NT2/D1 (cell line): ENCODE measurements at regions not wholly inside any gene's neighbourhood (a gene's known extent, or its start where the extent isn't known, plus 50 kb on each side); places are given as distances from the start of the nearest gene placed in this dataset.

Experiments
- SUZ12 ChIP-seq: IDR thresholded peaks from 2 replicates; pipeline ENCODE4 v1.6.1; 2011; ENCODE audit not compliant: insufficient read length, insufficient read depth; ENCODE audit errors: extremely low read depth
- YY1 ChIP-seq: IDR thresholded peaks from 2 replicates; pipeline ENCODE4 v1.6.1; 2011; ENCODE audit not compliant: insufficient read length, insufficient read depth
- ZNF274 ChIP-seq: IDR thresholded peaks from 2 replicates; pipeline ENCODE4 v1.6.1; 2011; ENCODE audit warnings: mild to moderate bottlenecking, low read depth, low read length

- TF ChIP-seq SUZ12 (no peak), ZNF274 (no peak), YY1 (no peak)
These were observed 98.6 kb upstream of the MAP4K3 start for GRCh38 chr2:39535636-39536185.
